ENCODE measurements at regions not wholly inside any gene's neighbourhood (a gene's known extent, or its start where the extent isn't known, plus 50 kb on each side); places are given as distances from the start of the nearest gene placed in this dataset.

DNA sequence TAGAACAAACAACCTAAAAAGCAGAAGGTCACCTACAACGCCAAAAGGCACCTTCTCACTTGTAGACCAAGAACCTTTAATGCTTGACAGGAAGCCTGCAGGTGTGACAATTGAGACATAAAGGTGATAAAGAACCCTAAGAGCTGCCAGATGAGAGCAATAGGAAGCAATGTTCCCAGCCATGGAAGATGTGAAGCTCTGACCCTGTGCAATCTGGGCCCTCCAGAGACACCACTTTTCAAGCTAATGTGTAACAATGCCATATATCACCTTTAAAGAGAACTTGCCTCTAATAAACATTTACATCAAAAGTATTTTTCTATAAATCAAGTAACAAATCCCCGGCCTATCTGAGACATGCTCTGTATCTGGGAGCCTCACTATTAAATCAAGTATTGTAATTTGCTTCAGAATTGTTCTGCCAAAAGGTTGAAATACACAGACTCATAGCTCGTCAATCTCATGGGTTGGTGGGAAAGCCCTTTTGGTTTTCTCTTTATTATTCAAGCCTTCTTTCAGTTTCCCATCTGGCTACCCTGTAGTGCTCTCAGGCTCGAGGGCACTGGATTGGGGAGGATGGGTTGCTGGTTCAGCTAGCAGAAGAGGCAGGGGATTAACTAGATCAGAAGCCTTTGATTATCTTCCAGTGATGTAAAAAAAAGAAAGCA lies 368.9 kb downstream of the BUD13 start:
- ChIA-PET POLR2A (no interaction called here), CTCF (interaction anchor here (1.1 kb wide), 1 partner anchor 288 kb away, joined by 3 read pairs; no protein-coding TSS in a partner anchor)
- no peak for TF ChIP-seq JUNB (IDR thresholded peaks at IDR 0.05)
- ATAC-seq: no peak
- Histone ChIP-seq H3K9me3 (no peaks in the 10 kb centered on the region), H3K4me1 (no peaks in the 10 kb centered on the region), H3K4me3 (no peak overlapping the region), H3K4me2 (no peak overlapping the region), H3K27ac (no peak overlapping the region)
- no peak for DNase-seq (ENCODE audit: low read depth in 1 of 2, low spot score in 1 of 2)
- no peak for FAIRE-seq
- WGBS (ENCODE audit: missing lambda C conversion rate): 0% methylated on average over 4 of the region's 4 CpGs

DNA sequence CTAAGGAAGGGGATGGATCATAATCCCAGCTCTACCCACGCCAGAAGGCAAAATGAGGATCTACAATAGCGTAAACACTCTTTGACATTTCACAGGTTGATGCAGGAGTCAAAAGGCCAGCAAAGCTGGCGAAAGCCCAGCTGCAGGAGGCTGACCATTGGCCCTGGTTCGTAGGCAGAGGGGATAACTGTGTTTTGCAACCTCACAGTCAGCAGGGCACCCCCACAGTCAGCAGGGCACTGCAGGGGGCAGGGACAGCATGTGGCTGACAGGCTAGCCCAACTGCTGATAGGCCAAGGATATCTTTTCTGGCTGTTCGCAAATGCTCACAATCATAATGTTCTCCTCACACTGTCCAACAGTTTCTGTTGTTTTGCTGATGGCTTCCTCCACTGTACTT lies 372.7 kb downstream of the BUD13 start:
- no peak for FAIRE-seq
- CTCF ChIA-PET: no interaction called here
- 15% methylated on average over 5 of the region's 5 CpGs for WGBS (ENCODE audit: missing lambda C conversion rate)
- no peaks in the 10 kb centered on the region for H3K9me3 ChIP-seq
- ATAC-seq: no peak
- H3K27ac ChIP-seq: no peak overlapping the region
- TF ChIP-seq, protein P1, sequence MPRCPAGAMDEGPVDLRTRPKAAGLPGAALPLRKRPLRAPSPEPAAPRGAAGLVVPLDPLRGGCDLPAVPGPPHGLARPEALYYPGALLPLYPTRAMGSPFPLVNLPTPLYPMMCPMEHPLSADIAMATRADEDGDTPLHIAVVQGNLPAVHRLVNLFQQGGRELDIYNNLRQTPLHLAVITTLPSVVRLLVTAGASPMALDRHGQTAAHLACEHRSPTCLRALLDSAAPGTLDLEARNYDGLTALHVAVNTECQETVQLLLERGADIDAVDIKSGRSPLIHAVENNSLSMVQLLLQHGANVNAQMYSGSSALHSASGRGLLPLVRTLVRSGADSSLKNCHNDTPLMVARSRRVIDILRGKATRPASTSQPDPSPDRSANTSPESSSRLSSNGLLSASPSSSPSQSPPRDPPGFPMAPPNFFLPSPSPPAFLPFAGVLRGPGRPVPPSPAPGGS (IDR thresholded peaks at IDR 0.05): no peak
- TF ChIP-seq POLR2A (IDR thresholded peaks at IDR 0.05; ENCODE audit: low read length): no peak
- TF ChIP-seq, protein P2, sequence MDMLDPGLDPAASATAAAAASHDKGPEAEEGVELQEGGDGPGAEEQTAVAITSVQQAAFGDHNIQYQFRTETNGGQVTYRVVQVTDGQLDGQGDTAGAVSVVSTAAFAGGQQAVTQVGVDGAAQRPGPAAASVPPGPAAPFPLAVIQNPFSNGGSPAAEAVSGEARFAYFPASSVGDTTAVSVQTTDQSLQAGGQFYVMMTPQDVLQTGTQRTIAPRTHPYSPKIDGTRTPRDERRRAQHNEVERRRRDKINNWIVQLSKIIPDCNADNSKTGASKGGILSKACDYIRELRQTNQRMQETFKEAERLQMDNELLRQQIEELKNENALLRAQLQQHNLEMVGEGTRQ (IDR thresholded peaks at IDR 0.05): no peak
- TF ChIP-seq HOXB5 (CRISPR knock-in tag; IDR thresholded peaks at IDR 0.05): no peak
- TF ChIP-seq, protein P3, sequence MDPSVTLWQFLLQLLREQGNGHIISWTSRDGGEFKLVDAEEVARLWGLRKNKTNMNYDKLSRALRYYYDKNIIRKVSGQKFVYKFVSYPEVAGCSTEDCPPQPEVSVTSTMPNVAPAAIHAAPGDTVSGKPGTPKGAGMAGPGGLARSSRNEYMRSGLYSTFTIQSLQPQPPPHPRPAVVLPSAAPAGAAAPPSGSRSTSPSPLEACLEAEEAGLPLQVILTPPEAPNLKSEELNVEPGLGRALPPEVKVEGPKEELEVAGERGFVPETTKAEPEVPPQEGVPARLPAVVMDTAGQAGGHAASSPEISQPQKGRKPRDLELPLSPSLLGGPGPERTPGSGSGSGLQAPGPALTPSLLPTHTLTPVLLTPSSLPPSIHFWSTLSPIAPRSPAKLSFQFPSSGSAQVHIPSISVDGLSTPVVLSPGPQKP (IDR thresholded peaks at IDR 0.05; ENCODE audit: low read depth, low read length): no peak
- TF ChIP-seq CBX2 (IDR thresholded peaks at IDR 0.05; ENCODE audit: borderline replicate concordance, low read depth): no peak
- TF ChIP-seq BHLHE40 (IDR thresholded peaks at IDR 0.05; ENCODE audit: low read depth, low read length): no peak
- H3K4me1 ChIP-seq: no peaks in the 10 kb centered on the region
- no peak for DNase-seq (ENCODE audit: low read depth in 1 of 2, low spot score in 1 of 2)
- H3K4me3 ChIP-seq: no peak overlapping the region
- POLR2A ChIA-PET: no interaction called here
- no peak overlapping the region for H3K4me2 ChIP-seq

GRCh38 chr11:116397602-116398084 lies 375.1 kb downstream of the BUD13 start:
- CTCF ChIA-PET: no interaction called here

GRCh38 chr11:116396331-116396730 lies 376.5 kb downstream of the BUD13 start:
- H3K4me1 ChIP-seq: no peaks in the 10 kb centered on the region
- CTCF ChIA-PET: no interaction called here
- FAIRE-seq (no peak), DNase-seq (ENCODE audit: low read depth in 1 of 2, low spot score in 1 of 2) (no peak), ATAC-seq (no peak)
- WGBS (ENCODE audit: missing lambda C conversion rate): 0% methylated on average over 2 of the region's 2 CpGs
- no peak overlapping the region for H3K27ac ChIP-seq
- H3K9me3 ChIP-seq: no peaks in the 10 kb centered on the region
- no peak overlapping the region for H3K4me3 ChIP-seq
- POLR2A ChIA-PET: no interaction called here
- H3K4me2 ChIP-seq: no peak overlapping the region
- TF ChIP-seq FOXS1 (CRISPR knock-in tag; IDR thresholded peaks at IDR 0.05): no peak
- TF ChIP-seq ZNF302 (CRISPR knock-in tag; IDR thresholded peaks at IDR 0.05): no peak
- TF ChIP-seq, protein P4, sequence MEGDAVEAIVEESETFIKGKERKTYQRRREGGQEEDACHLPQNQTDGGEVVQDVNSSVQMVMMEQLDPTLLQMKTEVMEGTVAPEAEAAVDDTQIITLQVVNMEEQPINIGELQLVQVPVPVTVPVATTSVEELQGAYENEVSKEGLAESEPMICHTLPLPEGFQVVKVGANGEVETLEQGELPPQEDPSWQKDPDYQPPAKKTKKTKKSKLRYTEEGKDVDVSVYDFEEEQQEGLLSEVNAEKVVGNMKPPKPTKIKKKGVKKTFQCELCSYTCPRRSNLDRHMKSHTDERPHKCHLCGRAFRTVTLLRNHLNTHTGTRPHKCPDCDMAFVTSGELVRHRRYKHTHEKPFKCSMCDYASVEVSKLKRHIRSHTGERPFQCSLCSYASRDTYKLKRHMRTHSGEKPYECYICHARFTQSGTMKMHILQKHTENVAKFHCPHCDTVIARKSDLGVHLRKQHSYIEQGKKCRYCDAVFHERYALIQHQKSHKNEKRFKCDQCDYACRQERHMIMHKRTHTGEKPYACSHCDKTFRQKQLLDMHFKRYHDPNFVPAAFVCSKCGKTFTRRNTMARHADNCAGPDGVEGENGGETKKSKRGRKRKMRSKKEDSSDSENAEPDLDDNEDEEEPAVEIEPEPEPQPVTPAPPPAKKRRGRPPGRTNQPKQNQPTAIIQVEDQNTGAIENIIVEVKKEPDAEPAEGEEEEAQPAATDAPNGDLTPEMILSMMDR (IDR thresholded peaks at IDR 0.05): no peak
- no peak for TF ChIP-seq ZSCAN20 (CRISPR knock-in tag; IDR thresholded peaks at IDR 0.05)
- no peak for TF ChIP-seq SREBF2 (IDR thresholded peaks at IDR 0.05)
- no peak for TF ChIP-seq HMGXB4 (CRISPR knock-in tag; IDR thresholded peaks at IDR 0.05; ENCODE audit: borderline replicate concordance)
- no peak for TF ChIP-seq EHMT2 (IDR thresholded peaks at IDR 0.05; ENCODE audit: low read depth)
- TF ChIP-seq CEBPB (IDR thresholded peaks at IDR 0.05): no peak
- no peak for TF ChIP-seq CBX2 (IDR thresholded peaks at IDR 0.05; ENCODE audit: borderline replicate concordance, low read depth)
- TF ChIP-seq SMC3 (IDR thresholded peaks at IDR 0.05): no peak
- TF ChIP-seq CHD2 (IDR thresholded peaks at IDR 0.05; ENCODE audit: low read length, partially characterized antibody): no peak
- TF ChIP-seq NR3C1 (IDR thresholded peaks at IDR 0.05): no peak
- TF ChIP-seq RARB (CRISPR knock-in tag; IDR thresholded peaks at IDR 0.05): no peak
- TF ChIP-seq FOSB (CRISPR knock-in tag; IDR thresholded peaks at IDR 0.05): no peak
- TF ChIP-seq PHF8 (IDR thresholded peaks at IDR 0.05; ENCODE audit: borderline replicate concordance, low read depth): no peak
- TF ChIP-seq, protein P2 (IDR thresholded peaks at IDR 0.05): no peak
- TF ChIP-seq MAZ (IDR thresholded peaks at IDR 0.05; ENCODE audit: borderline replicate concordance, low read depth, low read length): no peak

More at GRCh38 chr11:116397602-116398084, 375.1 kb downstream of the BUD13 start:
- POLR2A ChIA-PET: no interaction called here
- H3K4me1 ChIP-seq: no peaks in the 10 kb centered on the region
- no peak for FAIRE-seq
- no peaks in the 10 kb centered on the region for H3K9me3 ChIP-seq
- TF ChIP-seq HOXB13 (CRISPR knock-in tag; IDR thresholded peaks at IDR 0.05; ENCODE audit: low read depth): no peak
- H3K27ac ChIP-seq: no peak overlapping the region
- no peak for DNase-seq (ENCODE audit: low read depth in 1 of 2, low spot score in 1 of 2)
- ATAC-seq: no peak
- 21% methylated on average over 4 of the region's 4 CpGs for WGBS (ENCODE audit: missing lambda C conversion rate)
- no peak overlapping the region for H3K4me3 ChIP-seq
- H3K4me2 ChIP-seq: no peak overlapping the region
